OCI-LY7 (cell line): ENCODE measurements at regions not wholly inside any gene's neighbourhood (a gene's known extent, or its start where the extent isn't known, plus 50 kb on each side); places are given as distances from the start of the nearest gene placed in this dataset.

Experiments used
- BruUV-seq: library from RNA; stranded (reverse); fragments of 400-500 nt; replicated peaks from 2 replicates; lab custom pipeline; 2021; lab: Mats Ljungman, UMichigan
- CTCF ChIA-PET: fragments of 300-600 bp; sonication (Branson Sonifier 250); formaldehyde crosslinking; loops from one replicate; lab custom pipeline; 2022; ENCODE audit warnings: antibody characterized with exemption; ENCODE audit not compliant: unreplicated experiment; lab: Charles Lee
- POLR2A ChIA-PET: fragments of 300-600 bp; sonication (Branson Sonifier 250); formaldehyde crosslinking; loops from one replicate; lab custom pipeline; 2022; ENCODE audit warnings: antibody characterized with exemption; lab: Charles Lee
- DNase-seq: peaks from one replicate; pipeline ENCODE4 v3.0.0-alpha.2; 2015; ENCODE audit warnings: low spot score
- H2AFZ ChIP-seq: fragments of 200-600 bp; sonication (generic), shearing (Covaris generic); 2 replicates; pipeline ENCODE4 v1.6.1; 2014; ENCODE audit warnings: mild to moderate bottlenecking, antibody characterized with exemption, low read length, moderate library complexity
- H3K27ac ChIP-seq: fragments of 200-600 bp; sonication (generic); 2 replicates; pipeline ENCODE4 v1.5.1; 2014; ENCODE audit warnings: mixed run types, low read depth, mild to moderate bottlenecking, moderate library complexity, low read length, inconsistent platforms; ENCODE audit not compliant: poor library complexity, severe bottlenecking
- H3K36me3 ChIP-seq: fragments of 200-600 bp; sonication (generic); 2 replicates; pipeline ENCODE4 v1.6.1; 2014; ENCODE audit warnings: mild to moderate bottlenecking, antibody characterized with exemption, low read length, moderate library complexity, mixed read lengths; ENCODE audit not compliant: insufficient read depth
- H3K4me1 ChIP-seq: fragments of 200-600 bp; sonication (generic); 2 replicates; pipeline ENCODE4 v1.5.1; 2014; ENCODE audit warnings: mild to moderate bottlenecking, low read length; ENCODE audit not compliant: insufficient read depth, poor library complexity, severe bottlenecking
- H3K4me2 ChIP-seq: fragments of 200-600 bp; sonication (generic); 2 replicates; pipeline ENCODE4 v1.6.1; 2014; ENCODE audit warnings: mild to moderate bottlenecking, low read length
- H3K4me3 ChIP-seq: fragments of 200-600 bp; sonication (generic); 2 replicates; pipeline ENCODE4 v1.5.1; 2014; ENCODE audit warnings: mild to moderate bottlenecking, low read depth, low read length; ENCODE audit not compliant: poor library complexity, severe bottlenecking
- H3K79me2 ChIP-seq: fragments of 200-600 bp; sonication (generic); 2 replicates; pipeline ENCODE4 v1.6.1; 2016; ENCODE audit warnings: low read depth, mild to moderate bottlenecking, low read length, moderate library complexity, mixed read lengths; ENCODE audit not compliant: insufficient read depth
- H3K9me2 ChIP-seq: fragments of 200-600 bp; sonication (generic); 2 replicates; pipeline ENCODE4 v1.6.1; 2016; ENCODE audit warnings: mild to moderate bottlenecking, low read length, mixed read lengths; ENCODE audit not compliant: insufficient read depth
- H3K9me3 ChIP-seq: fragments of 200-600 bp; sonication (generic); 2 replicates; pipeline ENCODE4 v1.6.1; 2014; ENCODE audit warnings: mild to moderate bottlenecking, mixed run types, low read length, mixed read lengths
- H4K20me1 ChIP-seq: fragments of 200-600 bp; sonication (generic); 2 replicates; pipeline ENCODE4 v1.6.1; 2014; ENCODE audit warnings: mild to moderate bottlenecking, antibody characterized with exemption, low read length, moderate library complexity, mixed read lengths; ENCODE audit not compliant: insufficient read depth
- EZH2phosphoT487 ChIP-seq: fragments of 200-600 bp; sonication (generic); IDR thresholded peaks from 2 replicates; pipeline ENCODE4 v1.6.1; 2018; ENCODE audit warnings: low read depth, borderline replicate concordance, mild to moderate bottlenecking, mixed run types, antibody characterized with exemption, low read length, moderate library complexity, mixed read lengths
- intact Hi-C: fragments of 100-400 bp; cut with micrococcal nuclease; formaldehyde crosslinking; loops from one replicate; pipeline ENCODE4 v1.10.0; 2022; ENCODE audit not compliant: unreplicated experiment
- TF ChIP-seq, protein P1 (sequence below): fragments of 200-600 bp; sonication (generic); conservative IDR thresholded peaks from 2 replicates; pipeline ENCODE4 v1.5.1; 2014; ENCODE audit warnings: mild to moderate bottlenecking, antibody characterized with exemption, low read length, moderate library complexity, mixed read lengths

GRCh38 chr14:51400139-51400538 lies 160.1 kb downstream of the TMX1 start:
- no TSS peak for BruUV-seq
- H3K36me3 ChIP-seq: no peaks in the 10 kb centered on the region
- intact Hi-C loops: no loop called here
- H3K4me2 ChIP-seq: no peak overlapping the region
- H3K27ac ChIP-seq: no peak overlapping the region
- DNase-seq: no peak
- H3K9me2 ChIP-seq: no peaks in the 10 kb centered on the region
- TF ChIP-seq, protein P1, sequence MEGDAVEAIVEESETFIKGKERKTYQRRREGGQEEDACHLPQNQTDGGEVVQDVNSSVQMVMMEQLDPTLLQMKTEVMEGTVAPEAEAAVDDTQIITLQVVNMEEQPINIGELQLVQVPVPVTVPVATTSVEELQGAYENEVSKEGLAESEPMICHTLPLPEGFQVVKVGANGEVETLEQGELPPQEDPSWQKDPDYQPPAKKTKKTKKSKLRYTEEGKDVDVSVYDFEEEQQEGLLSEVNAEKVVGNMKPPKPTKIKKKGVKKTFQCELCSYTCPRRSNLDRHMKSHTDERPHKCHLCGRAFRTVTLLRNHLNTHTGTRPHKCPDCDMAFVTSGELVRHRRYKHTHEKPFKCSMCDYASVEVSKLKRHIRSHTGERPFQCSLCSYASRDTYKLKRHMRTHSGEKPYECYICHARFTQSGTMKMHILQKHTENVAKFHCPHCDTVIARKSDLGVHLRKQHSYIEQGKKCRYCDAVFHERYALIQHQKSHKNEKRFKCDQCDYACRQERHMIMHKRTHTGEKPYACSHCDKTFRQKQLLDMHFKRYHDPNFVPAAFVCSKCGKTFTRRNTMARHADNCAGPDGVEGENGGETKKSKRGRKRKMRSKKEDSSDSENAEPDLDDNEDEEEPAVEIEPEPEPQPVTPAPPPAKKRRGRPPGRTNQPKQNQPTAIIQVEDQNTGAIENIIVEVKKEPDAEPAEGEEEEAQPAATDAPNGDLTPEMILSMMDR: no peak
- TF ChIP-seq EZH2phosphoT487: no peak
- ChIA-PET POLR2A (interaction anchor here (0.7 kb wide), 1 partner anchor 629 kb away, joined by 3 read pairs; no protein-coding TSS in a partner anchor), CTCF (no interaction called here)
- no peaks in the 10 kb centered on the region for H4K20me1 ChIP-seq
- H3K4me3 ChIP-seq: no peak overlapping the region
- no peaks in the 10 kb centered on the region for H3K79me2 ChIP-seq
- H2AFZ ChIP-seq: no peak overlapping the region
- no peaks in the 10 kb centered on the region for H3K9me3 ChIP-seq
- H3K4me1 ChIP-seq: no peaks in the 10 kb centered on the region

DNA sequence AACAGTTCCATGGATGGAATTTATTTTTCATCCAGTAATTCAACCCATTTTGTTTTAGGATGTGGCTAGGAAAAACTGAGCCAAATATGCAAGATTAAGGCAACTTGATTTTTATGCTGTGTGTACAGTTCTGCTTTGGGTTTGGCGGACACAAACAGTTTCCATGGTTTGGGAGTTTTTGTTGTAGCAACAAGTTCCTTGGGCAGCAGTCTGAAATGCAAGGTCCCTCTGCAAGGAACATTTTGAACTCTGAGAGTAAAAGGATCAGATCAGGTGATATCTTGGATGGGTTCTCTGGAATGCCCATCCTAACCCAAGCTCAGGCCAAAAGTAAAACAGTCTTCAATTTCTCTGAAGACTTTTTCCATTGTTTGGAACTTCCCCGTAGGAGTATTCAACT lies 161.2 kb downstream of the TMX1 start:
- no peak overlapping the region for H3K27ac ChIP-seq
- ChIA-PET POLR2A (no interaction called here), CTCF (no interaction called here)
- no TSS peak for BruUV-seq
- intact Hi-C loops: no loop called here
- no peak for TF ChIP-seq EZH2phosphoT487
- TF ChIP-seq, protein P1: no peak
- no peak overlapping the region for H2AFZ ChIP-seq
- no peaks in the 10 kb centered on the region for H3K4me1 ChIP-seq
- H3K4me2 ChIP-seq: no peak overlapping the region
- H4K20me1 ChIP-seq: no peaks in the 10 kb centered on the region
- H3K9me3 ChIP-seq: no peaks in the 10 kb centered on the region
- DNase-seq: no peak
- no peaks in the 10 kb centered on the region for H3K79me2 ChIP-seq
- no peak overlapping the region for H3K4me3 ChIP-seq
- H3K9me2 ChIP-seq: no peaks in the 10 kb centered on the region
- no peaks in the 10 kb centered on the region for H3K36me3 ChIP-seq

DNA sequence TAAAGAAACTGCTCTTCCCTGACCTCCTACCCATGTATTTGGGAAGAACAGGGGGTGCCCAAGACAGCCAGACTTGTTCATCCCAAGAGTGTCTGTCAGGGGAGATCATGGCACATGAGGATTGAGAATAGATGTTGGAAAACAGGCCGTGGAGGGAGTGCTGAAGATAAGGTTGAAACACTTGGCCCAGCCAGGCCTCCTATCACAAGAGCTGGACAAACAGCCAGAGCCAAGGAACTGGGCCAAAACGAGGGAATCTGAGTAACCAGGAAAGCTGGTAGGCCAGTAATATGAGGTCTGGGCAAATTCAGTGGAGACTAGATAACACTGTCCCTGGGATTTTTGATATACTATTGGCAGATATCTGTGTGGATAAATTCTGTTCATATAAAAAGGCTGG lies 161.7 kb downstream of the TMX1 start:
- POLR2A ChIA-PET: no interaction called here
- no peaks in the 10 kb centered on the region for H4K20me1 ChIP-seq
- no peak overlapping the region for H3K4me3 ChIP-seq
- intact Hi-C loops: no loop called here
- BruUV-seq: no TSS peak
- H3K27ac ChIP-seq: no peak overlapping the region
- no peak for DNase-seq
- H3K4me2 ChIP-seq: no peak overlapping the region
- TF ChIP-seq, protein P1: no peak
- no peak for TF ChIP-seq EZH2phosphoT487
- H3K9me2 ChIP-seq: no peaks in the 10 kb centered on the region
- no peaks in the 10 kb centered on the region for H3K79me2 ChIP-seq
- no peak overlapping the region for H2AFZ ChIP-seq
- CTCF ChIA-PET: no interaction called here
- no peaks in the 10 kb centered on the region for H3K36me3 ChIP-seq
- no peaks in the 10 kb centered on the region for H3K4me1 ChIP-seq
- H3K9me3 ChIP-seq: no peaks in the 10 kb centered on the region
